Astrocyte of the cerebellum (primary cell): ENCODE measurements at regions not wholly inside any gene's neighbourhood (a gene's known extent, or its start where the extent isn't known, plus 50 kb on each side); places are given as distances from the start of the nearest gene placed in this dataset.
"Not testable (repeated sequence)": the region's sequence is repeated elsewhere in the genome, so short reads cannot be mapped to it uniquely, and the experiment has no call there.

Experiments used
- DNase-seq: peaks from one replicate; pipeline ENCODE4 v3.0.0-alpha.2; 2011; ENCODE audit warnings: low read depth
- H3K4me3 ChIP-seq: 2 replicates; pipeline ENCODE4 v1.5.1; 2011; ENCODE audit warnings: mild to moderate bottlenecking, low read depth, low read length, moderate library complexity
- in situ Hi-C: cut with HindIII; loops from 2 replicates; pipeline ENCODE4 v1.10.0; 2017; ENCODE audit warnings: low sequenced_read_pairs
- TF ChIP-seq, protein P1 (sequence below): IDR thresholded peaks from 2 replicates; pipeline ENCODE4 v1.5.1; 2012; ENCODE audit warnings: low read length, low read depth, moderate library complexity, mild to moderate bottlenecking; ENCODE audit errors: missing control alignments

DNA sequence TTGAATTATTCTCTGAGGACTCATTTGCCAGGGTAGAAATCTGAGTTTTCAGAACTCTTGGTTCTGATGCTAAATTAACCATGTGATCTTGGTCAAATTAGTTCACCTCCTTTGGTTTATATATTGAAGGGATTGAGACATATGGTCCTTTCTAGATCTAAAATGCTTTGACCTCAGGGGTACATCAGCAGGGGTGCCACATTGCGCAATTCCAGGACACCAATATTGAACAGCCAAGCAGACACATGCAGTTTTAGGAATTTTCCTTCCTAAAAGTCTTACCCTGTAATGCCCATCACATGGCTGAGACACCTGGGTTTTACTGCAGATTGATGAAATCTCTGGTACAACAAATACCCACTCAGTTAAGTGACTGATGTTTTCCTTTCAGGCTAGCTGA, 254.4 kb upstream of the NCAM1 start:
- in situ Hi-C loops: no loop called here
- TF ChIP-seq, protein P1, sequence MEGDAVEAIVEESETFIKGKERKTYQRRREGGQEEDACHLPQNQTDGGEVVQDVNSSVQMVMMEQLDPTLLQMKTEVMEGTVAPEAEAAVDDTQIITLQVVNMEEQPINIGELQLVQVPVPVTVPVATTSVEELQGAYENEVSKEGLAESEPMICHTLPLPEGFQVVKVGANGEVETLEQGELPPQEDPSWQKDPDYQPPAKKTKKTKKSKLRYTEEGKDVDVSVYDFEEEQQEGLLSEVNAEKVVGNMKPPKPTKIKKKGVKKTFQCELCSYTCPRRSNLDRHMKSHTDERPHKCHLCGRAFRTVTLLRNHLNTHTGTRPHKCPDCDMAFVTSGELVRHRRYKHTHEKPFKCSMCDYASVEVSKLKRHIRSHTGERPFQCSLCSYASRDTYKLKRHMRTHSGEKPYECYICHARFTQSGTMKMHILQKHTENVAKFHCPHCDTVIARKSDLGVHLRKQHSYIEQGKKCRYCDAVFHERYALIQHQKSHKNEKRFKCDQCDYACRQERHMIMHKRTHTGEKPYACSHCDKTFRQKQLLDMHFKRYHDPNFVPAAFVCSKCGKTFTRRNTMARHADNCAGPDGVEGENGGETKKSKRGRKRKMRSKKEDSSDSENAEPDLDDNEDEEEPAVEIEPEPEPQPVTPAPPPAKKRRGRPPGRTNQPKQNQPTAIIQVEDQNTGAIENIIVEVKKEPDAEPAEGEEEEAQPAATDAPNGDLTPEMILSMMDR: no peak

DNA sequence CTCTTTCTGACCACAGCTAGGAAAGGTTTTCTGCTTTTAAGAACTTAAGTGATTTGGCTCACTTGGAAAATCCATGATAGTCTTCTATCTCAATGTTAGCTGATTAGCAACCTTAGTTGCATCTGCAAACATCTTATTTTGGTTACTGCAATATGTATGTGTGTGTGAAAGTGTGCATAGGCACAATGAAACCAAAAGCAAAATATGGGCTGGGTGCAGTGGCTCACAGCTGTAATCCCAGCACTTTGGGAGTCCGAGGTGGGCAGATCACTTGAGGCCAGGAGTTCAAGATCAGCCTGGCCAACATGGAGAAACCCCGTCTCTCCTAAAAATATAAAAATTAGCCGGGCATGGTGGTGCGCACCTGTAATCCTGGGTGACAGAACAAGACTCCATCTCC, 246.9 kb upstream of the NCAM1 start:
- in situ Hi-C loops, DNase-seq, H3K4me3 ChIP-seq: not testable (repeated sequence)

More for the DNA sequence above, 254.4 kb upstream of the NCAM1 start:
- H3K4me3 ChIP-seq: no peak overlapping the region
- DNase-seq: no peak

DNA sequence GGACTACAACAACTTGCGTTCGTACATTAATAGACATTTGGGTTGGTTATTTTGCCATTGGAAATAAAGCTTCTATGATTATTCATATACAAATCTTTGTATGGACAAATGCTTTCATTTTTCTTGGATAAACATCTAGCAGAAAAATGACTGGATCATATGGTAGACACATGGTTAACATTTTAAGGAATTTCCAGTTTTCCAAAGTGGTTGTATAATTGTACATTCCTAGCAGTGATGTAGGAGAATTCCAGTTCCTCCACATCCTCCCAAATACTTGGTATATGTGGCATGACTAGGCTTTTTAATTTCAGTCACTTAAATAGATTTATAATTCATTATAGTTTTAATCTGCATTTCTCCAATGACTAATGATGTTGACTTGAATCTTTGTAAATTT, 246.2 kb upstream of the NCAM1 start:
- DNase-seq: no peak
- TF ChIP-seq, protein P1: no peak
- H3K4me3 ChIP-seq: no peak overlapping the region
- in situ Hi-C loops: no loop called here

DNA sequence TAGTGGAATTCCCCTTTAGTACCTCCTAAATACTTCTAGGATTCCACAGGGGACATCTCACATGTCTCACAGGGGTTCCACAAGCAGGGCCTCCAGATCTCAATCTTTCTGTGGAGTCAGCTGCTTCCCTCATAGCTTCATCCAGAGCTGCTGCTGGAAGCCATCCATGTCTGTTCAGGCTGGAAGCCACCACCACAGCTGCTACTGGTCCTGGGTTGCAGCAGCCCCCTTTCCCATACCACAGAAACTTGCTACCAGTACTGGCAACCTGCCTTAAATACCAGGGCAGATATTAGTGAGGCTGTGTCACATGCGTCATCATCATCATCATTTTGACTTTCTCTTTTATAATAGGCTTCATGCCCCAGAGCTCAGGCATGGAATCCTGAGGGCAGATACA, 242.7 kb upstream of the NCAM1 start:
- DNase-seq: no peak
- no peak overlapping the region for H3K4me3 ChIP-seq
- TF ChIP-seq, protein P1: no peak
- in situ Hi-C loops: no loop called here

DNA sequence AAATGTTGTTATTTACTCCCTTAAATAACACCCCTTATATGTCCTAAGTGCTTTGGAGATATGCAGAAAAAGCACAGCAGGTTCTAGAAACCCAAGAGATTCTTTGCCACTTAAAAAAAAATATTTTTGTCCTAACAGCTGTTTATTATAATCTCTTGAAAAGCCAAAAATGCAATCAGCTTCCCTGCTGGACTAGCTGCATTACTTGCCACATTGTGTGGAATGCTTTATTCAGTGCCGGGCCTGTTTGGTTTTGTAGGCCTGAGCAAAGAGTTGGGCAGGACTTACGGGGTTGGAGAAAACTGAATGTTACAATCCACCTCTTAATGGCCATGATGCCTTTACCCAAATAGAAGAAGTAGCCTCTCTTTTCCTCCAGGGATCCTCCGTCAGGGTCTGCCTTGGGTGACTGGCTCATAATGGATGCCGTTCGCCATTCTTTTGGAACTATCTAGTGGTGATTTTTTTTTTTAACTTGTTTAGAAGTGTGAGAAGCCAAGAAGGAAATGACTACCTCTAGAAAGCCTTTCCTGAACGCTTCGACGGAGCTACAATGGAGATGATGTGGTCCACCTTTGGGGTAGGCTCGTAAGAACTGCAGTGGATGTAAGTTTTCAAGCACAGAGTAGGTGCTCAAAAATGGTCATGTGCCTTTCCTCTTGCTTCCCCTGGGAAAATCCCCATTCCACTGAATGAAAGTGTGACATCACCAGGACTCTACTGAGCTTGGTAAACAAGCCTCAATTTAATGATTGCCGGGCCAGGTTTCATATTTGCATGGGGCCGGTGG, 241.3 kb upstream of the NCAM1 start:
- DNase-seq: no peak
- in situ Hi-C loops: no loop called here
- H3K4me3 ChIP-seq: no peak overlapping the region
- TF ChIP-seq, protein P1: no peak

- TF ChIP-seq, protein P1: no peak
- in situ Hi-C loops: no loop called here
- no peak overlapping the region for H3K4me3 ChIP-seq
- no peak for DNase-seq
Measured at GRCh38 chr11:112722148-112722547, 239.1 kb upstream of the NCAM1 start.

DNA sequence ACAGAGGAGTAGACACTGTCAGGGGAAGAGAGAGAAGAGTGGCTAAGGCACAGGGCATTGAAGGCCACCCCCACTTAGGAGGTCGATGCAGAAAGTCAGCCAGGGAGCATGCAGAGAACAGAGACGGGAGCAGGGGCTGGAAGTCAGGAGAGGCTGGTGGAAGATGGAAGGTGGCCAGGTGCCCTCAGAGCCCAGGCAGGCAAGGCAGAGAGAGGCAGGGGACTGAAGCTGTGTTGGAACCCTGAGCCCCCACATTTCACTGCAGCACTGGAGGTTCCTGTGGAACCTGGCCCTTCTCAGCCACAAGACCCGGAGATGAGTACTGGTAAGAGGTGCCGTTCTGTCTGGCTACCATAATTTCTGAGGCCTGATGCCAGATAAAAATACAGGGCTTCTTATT, 238.3 kb upstream of the NCAM1 start:
- TF ChIP-seq, protein P1: no peak
- in situ Hi-C loops: no loop called here
- no peak overlapping the region for H3K4me3 ChIP-seq
- no peak for DNase-seq
